ENCODE measurements at regions not wholly inside any gene's neighbourhood (a gene's known extent, or its start where the extent isn't known, plus 50 kb on each side); places are given as distances from the start of the nearest gene placed in this dataset.

DNA sequence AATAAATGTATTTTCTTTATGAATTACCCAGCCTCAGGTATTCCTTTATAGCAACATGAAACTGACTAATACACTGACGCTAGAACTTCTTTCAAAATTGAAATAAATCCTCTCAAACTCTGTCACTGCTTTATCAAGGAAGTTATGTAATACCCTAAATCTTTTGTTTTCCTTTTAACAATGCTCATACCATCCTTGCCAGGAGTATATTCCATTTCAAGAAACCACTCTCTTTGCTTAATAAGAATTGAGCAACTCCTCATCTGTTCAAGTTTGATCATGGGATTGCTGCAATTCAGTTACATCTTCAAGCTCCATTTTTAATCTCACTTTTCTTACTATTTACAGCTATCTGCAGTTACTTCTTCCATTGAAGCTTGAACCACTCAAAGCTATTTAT, 707.6 kb upstream of the MARCKS start:
- ATAC-seq (no peak), DNase-seq (no peak)
- intact Hi-C loops (cut with DNase I, micrococcal nuclease) = no loop called here

DNA sequence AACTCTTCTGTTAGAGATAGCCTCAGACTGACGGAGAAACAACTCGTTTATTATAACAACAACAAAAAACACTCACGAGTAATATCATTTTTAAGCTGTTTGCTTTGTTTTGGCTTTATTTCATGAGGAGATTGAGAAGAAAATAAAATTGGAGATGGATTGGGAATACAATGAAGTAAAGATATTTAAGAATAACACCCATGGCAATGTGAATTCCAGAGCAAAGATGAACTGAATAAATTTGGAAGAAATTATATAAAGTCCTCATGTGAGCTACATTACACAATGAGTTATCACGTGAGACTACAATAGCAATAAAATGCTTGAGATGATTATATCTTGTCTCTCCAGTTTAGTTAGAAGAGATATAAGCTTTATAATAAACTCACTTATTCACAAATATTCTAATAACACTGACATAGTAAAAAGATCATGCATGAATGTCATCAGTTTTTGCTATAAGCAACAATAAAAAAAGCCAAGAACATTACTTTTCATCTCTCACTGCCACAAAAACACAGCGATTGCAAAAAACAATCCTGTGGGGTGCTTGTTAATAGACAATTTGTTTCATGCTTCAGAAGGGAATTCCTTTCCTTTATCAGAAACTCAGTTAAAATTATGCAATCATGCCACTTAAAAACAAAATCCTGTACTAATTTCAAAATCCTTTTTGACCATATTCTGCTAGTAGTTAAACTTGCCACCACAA, 696.7 kb upstream of the MARCKS start:
- no peak for ATAC-seq
- intact Hi-C loops (cut with DNase I, micrococcal nuclease) = no loop called here

DNA sequence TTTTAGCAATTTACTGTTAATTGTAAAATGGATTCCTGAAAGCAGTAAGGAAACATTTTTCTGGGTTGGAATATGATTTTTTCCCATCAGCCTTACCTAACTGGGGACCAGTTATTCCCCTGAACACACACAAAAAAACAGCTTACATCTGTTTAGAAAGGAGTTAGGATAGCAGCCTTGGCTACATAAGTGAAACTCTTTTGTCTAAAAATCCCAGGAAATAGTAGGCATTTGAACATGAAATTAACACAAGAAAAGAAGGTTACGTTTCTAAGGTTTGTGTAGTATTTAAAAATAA, 696.2 kb upstream of the MARCKS start:
- intact Hi-C loops (cut with DNase I, micrococcal nuclease) = no loop called here
- DNase-seq (no peak), ATAC-seq (no peak)

More for the DNA sequence above, 696.7 kb upstream of the MARCKS start:
- DNase-seq = no peak

DNA sequence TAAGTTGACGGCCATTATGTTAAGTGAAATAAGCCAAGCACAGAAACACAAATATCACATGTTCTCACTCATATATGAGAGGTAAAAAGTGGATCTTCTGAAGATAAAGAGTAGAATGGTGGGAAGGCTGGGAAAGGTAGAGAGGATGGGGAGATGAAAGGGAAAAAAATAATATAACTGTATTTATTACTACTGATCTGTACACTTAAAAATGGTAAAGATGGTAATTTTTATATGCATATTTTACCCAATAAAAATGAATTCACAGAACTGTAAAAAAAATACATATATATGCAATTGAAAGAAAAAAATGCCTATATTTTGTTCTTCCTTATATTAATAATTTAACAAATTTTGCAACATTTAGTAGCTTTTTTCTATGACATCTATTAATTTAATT, 694.4 kb upstream of the MARCKS start:
- ATAC-seq (no peak), DNase-seq (no peak)
- intact Hi-C loops (cut with DNase I, micrococcal nuclease) = no loop called here

DNA sequence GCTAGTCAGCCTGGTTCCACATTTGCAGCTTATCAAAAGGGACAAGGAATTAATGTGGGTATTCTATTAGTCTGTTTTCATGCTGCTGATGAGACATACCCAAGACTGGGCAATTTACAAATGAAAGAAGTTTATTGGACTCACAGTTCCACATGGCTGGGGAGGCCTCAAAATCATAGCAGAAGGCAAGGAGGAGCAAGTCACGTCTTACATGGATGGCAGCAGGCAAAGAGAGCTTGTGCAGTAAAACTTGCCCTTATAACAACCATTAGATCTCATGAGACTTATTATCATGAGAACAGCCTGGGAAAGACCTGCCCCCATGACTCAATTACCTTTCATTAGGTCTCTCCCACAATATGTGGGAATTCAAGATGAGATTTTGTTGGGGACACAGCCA, 689.1 kb upstream of the MARCKS start:
- no peak for DNase-seq
- ATAC-seq = no peak
- intact Hi-C loops (cut with DNase I, micrococcal nuclease) = no loop called here

DNA sequence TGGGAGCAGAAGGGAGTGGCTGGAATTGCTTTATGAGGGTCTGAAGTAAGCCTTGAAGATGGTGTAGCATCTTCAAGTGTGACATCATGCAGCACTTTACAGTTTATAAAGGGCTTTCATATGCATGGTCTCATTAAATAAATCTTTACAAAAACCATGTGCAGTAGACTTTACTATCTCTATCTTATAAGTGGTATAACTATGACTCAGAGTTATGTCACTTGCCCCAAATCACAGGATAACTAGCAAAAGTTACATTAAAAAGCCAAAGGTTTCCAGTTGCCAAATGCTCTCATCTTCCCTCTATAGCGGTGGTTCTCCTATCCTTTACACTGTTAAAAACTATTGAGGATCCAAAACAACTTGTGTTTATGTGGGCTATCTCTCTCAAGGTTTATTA, 687.7 kb upstream of the MARCKS start:
- intact Hi-C loops (cut with DNase I, micrococcal nuclease) = no loop called here
- ATAC-seq (no peak), DNase-seq (no peak)

DNA sequence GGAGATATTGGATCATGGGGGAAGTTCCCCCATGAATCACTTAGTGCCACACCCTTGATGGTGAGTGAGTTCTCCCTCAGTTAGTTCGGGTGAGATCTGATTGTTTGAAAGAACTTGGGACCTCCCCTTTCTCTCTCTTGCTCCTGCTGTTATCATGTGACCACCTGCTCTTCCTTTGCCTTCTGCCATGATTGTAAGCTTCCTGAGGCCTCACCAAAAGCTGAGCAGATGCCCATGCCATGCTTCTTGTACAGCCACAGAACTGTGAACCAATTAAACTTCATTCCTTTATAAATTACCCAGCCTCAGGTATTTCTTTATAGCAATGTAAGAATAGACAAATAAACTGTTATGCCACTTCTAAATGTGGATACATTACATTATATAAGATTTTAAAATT, 686.7 kb upstream of the MARCKS start:
- DNase-seq (no peak), ATAC-seq (no peak)
- intact Hi-C loops (cut with DNase I, micrococcal nuclease) = no loop called here

DNA sequence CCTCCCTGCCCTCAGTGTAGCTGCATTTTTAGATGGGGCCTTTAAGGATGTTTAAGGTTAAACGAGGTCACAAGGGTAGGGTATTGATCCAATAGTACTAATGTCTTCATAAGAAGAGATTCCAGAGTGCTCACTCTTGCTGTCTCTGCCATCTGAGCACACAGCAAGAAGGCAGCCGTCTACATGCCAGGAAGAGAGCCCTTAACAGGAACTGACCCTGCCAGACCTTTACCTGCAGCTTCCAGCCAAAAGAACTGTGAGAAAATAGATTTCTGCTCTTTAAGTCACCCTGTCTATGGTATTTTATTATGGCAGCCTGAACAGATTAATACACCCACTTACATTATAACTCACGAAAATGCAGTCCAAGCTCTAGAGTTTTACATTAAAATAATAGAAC, 685.3 kb upstream of the MARCKS start:
- ATAC-seq (no peak), DNase-seq (no peak)
- intact Hi-C loops (cut with DNase I, micrococcal nuclease) = no loop called here

DNA sequence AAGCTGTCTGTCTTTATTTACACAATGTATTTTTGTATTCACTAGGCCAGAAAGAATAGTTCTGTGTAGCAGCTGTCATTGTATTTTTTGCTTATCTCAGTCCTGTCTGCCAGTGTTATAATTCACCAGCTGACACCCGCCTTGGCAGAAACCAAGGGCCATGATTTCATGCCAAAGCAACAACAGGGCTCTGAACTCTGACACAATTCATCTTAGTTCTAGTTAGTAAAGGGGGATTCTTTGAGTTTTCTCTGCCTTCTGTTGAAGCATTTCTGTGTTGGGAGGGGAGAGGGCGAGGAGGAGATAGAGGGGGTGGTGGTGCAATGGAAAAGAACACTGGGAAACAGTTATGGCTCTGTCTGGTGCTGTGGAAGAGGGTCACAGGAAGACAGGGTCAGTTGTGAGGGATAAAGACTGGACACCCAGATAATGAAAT, 684.6 kb upstream of the MARCKS start:
- DNase-seq (peak in 1 of 2 donors; percentile 6), ATAC-seq (peak; percentile 83)
- intact Hi-C loops (cut with DNase I, micrococcal nuclease) = no loop called here

DNA sequence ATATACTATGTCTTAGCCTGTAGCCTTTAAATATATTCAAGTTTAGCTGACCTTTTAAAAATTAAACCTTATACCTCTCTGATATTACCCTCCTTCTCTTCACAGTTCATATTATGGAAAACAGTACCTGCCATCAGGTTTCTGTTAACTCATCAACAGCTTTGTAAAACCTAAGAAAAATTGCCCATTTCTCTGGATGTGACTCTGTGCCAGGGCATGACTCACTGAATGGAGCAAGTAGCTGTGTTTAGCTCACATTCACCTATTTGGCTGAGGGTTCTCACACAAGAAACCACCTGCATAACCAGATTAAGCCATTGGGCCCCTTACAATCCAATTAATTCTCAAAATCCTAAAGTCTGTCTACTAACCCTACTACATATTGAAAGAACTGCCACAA, 678.8 kb upstream of the MARCKS start:
- DNase-seq (no peak), ATAC-seq (no peak)
- intact Hi-C loops (cut with DNase I, micrococcal nuclease) = no loop called here

DNA sequence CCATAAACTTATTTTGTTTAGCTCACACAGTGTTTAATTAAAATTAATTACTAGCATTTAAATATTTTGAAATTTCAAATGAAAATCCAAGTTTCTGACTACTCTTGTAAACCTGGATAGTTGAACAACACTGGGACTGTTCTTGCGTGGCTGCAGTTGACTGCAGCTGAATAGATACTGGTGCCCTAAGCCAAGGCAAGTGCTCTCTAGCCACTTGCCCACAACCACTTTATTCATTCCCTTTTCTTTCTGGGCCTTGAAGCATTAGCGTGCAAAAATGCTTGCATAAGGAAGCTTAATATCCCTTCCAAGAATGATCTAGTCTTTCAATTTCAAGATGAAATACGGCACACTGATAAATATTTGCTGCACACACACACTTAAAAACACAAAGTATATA, 676.0 kb upstream of the MARCKS start:
- DNase-seq = no peak
- ATAC-seq = no peak
- intact Hi-C loops (cut with DNase I, micrococcal nuclease) = no loop called here

DNA sequence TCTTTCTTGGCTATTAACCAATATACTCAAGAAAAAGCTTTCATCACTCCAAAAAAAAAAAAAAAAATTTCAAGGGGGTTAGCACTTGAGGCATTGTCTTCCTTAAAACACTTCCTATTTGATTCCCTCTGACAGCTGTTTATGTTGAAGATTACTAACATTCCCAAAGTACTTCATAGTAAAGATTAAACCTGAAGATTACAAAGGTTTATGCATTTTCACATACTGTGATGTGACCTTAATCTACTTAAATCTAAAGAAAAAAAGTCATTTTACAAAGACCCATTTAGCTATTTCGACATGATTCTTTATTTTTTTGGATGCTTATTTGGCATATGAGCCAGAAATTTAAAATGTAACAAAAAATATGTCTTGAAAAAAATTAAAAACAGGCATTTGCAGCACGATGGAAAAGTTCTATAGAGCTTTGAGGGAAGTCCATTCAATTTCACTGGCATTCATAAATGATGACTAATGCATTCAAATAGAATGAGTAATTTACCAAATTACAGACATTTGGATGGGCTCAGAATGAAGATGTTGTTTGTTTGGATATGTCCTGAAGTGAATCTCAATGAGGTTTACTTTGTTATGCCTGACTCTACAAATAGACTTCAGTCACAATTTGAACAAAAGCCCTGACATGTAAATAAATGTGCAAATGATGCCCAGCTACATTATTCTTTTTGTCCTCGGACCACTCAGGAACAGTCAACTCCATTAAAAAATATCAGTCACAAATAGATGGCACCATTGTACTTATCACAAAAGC, 674.6 kb upstream of the MARCKS start:
- intact Hi-C loops (cut with DNase I, micrococcal nuclease) = no loop called here
- DNase-seq (no peak), ATAC-seq (no peak)

DNA sequence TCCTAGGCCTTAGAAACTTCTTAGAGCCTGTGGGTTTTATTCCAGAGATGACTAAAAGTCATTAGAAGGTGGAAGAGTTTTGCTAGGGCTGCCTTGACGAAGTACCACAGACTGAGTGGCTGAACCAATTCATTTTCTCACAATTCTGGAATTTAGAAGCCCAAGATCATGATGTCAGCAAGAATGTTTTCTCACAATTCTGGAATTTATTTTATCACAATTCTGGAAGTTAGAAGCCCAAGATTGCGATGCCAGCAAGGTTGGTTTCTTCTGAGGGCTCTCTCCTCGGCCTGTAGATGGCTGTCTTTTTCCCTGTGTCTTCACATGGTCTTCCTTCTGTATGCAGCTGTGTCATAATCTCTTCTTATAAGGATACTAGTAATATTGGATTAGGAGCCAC, 672.9 kb upstream of the MARCKS start:
- ATAC-seq = no peak

DNA sequence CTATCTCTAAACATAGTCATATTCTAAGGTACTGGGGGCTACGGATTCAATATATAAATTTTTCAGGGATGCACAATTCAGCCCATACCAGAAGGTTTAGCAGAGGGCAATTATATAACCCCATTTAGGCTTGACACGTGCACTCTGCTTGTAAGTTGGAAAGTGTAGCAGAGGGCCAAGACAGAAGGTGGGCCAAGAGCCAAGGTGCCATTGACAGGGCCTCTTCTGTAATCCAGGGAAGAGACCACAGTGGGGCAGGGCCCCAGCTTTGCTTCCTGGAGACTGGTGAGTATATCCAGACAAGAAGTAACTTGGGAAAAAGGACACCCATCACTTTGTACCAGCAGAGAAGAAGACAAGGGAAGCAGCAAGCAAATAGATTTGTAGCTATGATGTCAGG, 672.4 kb upstream of the MARCKS start:
- ATAC-seq = no peak
- DNase-seq = no peak

More for the DNA sequence above, 672.9 kb upstream of the MARCKS start:
- no peak for DNase-seq
- intact Hi-C loops (cut with DNase I, micrococcal nuclease) = no loop called here

DNA sequence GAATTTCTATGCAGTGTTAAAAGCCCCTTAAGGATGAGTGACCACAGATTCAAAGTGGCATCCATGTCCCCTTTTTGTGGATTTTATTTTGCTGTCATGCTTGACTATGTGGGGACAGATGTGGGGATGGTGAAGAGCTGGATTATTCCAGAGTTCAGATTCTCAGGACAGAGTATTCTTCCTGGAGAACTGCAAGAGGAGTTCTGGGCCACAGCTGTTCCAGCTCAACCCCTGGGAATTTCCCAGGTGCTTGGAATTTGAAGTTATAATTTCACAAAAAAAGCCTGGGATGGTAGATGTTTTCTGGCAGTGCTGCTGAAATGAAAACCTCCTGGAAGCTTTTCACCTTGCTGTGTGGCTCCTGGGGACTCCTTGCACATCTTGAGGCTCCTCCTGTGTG, 671.8 kb upstream of the MARCKS start:
- intact Hi-C loops (cut with DNase I, micrococcal nuclease) = no loop called here
- no peak for ATAC-seq
- no peak for DNase-seq

More for the DNA sequence above, 672.4 kb upstream of the MARCKS start:
- intact Hi-C loops (cut with DNase I, micrococcal nuclease) = no loop called here

DNA sequence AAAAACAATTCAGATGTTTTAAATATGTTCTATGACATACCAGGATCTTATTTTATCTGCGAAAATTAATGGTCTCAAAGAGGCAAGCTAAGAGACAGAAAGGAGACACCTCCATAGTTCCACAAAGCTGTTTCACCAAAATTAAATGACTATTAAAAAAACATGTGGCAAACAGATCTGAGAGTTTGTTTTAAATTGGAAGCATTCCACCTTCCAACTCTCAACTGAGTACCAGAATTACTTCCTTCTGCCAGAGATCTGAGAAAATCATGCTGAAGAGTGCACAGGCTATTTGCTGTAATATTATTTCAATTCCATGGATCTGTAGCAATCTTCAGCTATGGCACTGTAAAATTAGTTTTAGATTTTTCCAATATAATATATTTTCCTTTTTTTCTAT, 669.5 kb upstream of the MARCKS start:
- DNase-seq = no peak
- intact Hi-C loops (cut with DNase I, micrococcal nuclease) = no loop called here
- no peak for ATAC-seq

DNA sequence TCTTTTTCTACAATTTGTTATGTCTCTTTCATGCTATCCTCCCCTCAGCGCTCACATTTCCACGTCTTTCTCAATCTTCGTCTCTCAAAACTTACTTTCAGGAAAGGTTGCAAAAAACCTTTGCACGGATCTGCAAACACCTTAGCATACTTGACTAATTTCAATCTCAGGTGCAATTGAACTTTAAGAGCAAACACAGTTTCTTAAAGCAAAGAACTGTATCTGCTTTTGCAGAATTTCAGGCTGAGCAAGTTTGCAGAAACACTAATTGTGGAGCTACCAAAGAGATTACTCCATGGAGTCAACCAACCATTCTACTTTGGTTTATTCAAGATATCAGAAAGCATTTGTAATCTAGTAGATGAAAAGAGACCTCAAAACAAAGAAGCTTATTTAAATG, 668.2 kb upstream of the MARCKS start:
- intact Hi-C loops (cut with DNase I, micrococcal nuclease) = no loop called here
- no peak for DNase-seq
- no peak for ATAC-seq

DNA sequence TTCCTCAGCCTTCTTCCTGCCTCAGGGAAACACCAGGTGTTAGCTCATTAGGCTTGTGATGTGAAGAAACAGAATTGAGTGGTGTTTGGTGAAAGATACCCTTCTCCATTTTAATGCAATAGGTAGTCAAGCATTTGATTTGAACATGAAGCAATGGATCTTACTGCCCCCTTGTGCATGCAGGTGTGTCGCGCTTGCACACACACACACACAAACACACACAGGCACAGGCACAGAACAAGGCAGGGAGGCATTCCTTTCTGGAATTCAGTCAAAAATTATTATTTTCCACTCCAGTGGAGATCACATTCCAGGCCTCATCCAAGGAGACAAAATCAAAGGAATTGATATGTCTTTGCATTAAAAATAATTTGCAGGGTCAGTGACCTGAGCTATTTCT, 667.0 kb upstream of the MARCKS start:
- no peak for ATAC-seq
- intact Hi-C loops (cut with DNase I, micrococcal nuclease) = no loop called here
- peak in 1 of 2 donors; percentile 9 for DNase-seq

DNA sequence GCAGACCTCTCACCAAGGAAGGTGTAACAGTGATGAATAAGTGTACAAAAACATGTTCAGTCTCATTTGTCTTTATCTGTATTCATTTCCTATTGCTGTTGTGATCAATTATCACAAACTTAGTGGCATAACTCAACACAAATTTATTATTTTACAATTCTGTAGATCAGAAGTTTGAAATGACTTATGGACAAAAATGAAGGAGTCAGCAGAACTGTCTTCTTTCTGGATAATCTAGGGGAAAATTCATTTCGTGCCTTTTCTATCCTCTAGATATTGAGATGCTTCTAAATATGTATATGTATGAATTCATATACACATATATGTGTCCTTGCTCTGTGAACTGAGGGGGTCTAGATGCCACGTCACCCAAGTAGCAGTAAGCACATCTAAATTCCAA, 663.1 kb upstream of the MARCKS start:
- DNase-seq = no peak
- intact Hi-C loops (cut with DNase I, micrococcal nuclease) = no loop called here
- ATAC-seq = no peak

DNA sequence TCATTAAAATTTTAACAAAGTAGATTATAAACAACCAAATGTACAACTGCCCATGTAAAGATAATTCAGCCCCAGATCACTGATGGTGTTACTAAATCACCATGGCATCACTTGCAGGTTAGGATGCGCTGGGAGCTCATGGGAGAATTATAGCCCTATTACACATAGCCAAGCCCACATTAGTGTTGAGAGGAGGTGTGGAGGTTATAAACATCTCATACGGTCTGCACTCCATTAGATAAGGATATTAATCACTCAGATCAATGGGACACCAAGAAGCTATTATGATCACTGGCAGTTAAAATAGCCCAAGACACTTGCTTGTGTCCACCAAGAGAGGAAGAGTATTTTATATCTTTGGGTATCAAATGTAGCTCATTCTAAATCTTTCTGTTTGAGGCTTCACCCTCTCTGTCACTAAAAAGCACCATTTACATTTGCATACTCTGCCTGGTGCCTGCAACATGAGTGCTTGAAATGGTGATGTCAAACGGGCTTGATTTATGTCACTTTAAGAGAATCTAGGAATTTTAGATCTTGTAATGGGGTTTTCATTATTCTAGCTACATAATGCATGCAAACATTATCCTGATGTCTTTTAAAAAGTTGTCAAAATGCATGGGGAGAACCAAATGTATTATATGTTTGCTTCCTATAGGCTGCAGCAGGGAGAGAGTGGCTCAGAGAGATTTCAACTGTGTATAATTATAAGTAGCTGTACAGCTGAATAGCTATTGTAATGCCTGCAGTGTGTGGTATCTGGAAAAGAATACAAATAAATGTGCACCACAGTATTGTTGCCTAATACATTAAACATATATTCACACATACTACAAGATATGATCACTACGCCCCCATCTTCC, 654.1 kb upstream of the MARCKS start:
- intact Hi-C loops (cut with DNase I, micrococcal nuclease) = no loop called here
- DNase-seq (no peak), ATAC-seq (no peak)
